K562 (cell line): ENCODE measurements at regions not wholly inside any gene's neighbourhood (a gene's known extent, or its start where the extent isn't known, plus 50 kb on each side); places are given as distances from the start of the nearest gene placed in this dataset.

Experiments used
- ATAC-seq: fragments of 200-7000 bp; cut with Tn5 transposase; 3 replicates; pipeline ENCODE4 v1.9.1; 2020; ENCODE audit warnings: moderate library complexity
- BruUV-seq: library from RNA; stranded (reverse); fragments of 400-500 nt; replicated peaks from 2 replicates; lab custom pipeline; 2021; lab: Mats Ljungman, UMichigan
- CTCF ChIA-PET: fragments of 300-600 bp; formaldehyde crosslinking; extraction: SDS; loops from one replicate; lab custom pipeline; 2021; ENCODE audit warnings: low intra/inter-chr PET ratio; lab: Yijun Ruan, JAX
- POLR2A ChIA-PET: fragments of 300-600, 350-650 bp; sonication (Branson Sonifier 250); formaldehyde crosslinking; extraction: SDS; loops from one replicate; lab custom pipeline; 2021; ENCODE audit warnings: antibody characterized with exemption, inconsistent platforms; lab: Yijun Ruan, JAX
- DNase-seq, 4 experiments: peaks; one replicate each; pipeline versions ENCODE4 v3.0.0 to v3.0.0-alpha.2; 2011 to 2018; ENCODE audit warnings: low spot score in 3 of 4, mixed read lengths in 3 of 4; ENCODE audit errors: extremely low read depth in 1 of 4
- FAIRE-seq: peaks from 2 replicates; lab custom pipeline; 2011; peaks lifted over from hg19 to GRCh38; lab: Jason Lieb, UNC
- H2AFZ ChIP-seq: 2 replicates; pipeline ENCODE4 v1.6.0; 2011; ENCODE audit warnings: low read depth, low read length, control low read depth, inconsistent platforms
- H3K27ac ChIP-seq: fragments of 200-600 bp; 3 replicates; pipeline ENCODE4 v1.8.0; 2011; ENCODE audit warnings: low read depth, mild to moderate bottlenecking, control low read depth, inconsistent platforms, low read length, moderate library complexity, mixed read lengths; ENCODE audit errors: extremely low read depth
- H3K27me3 ChIP-seq, 2 experiments: fragments of 300-600 bp in 1 of 2; 2 replicates in 1 of 2; 3 replicates in 1 of 2; pipeline versions ENCODE4 v1.6.0 to v1.8.0; 2011; ENCODE audit warnings: inconsistent platforms in 2 of 2, low read length in 2 of 2, mild to moderate bottlenecking in 1 of 2, mixed read lengths in 1 of 2, moderate library complexity in 1 of 2; ENCODE audit not compliant: control insufficient read depth in 2 of 2, insufficient read depth in 2 of 2
- H3K36me3 ChIP-seq: fragments of 300-600 bp; 3 replicates; pipeline ENCODE4 v1.8.0; 2011; ENCODE audit warnings: mild to moderate bottlenecking, low read length, inconsistent platforms; ENCODE audit not compliant: control insufficient read depth, insufficient read depth
- H3K4me1 ChIP-seq, 2 experiments: fragments of 200-600 bp in 1 of 2; replicated peaks in 1 of 2; 2 replicates in 1 of 2; 3 replicates in 1 of 2; pipeline versions ENCODE4 v1.5.1 to v1.8.0; 2011; ENCODE audit warnings: inconsistent platforms in 2 of 2, low read length in 2 of 2, mild to moderate bottlenecking in 1 of 2, mixed read lengths in 1 of 2, moderate library complexity in 1 of 2; ENCODE audit not compliant: control insufficient read depth in 2 of 2, insufficient read depth in 2 of 2
- H3K4me2 ChIP-seq: 2 replicates; pipeline ENCODE4 v1.6.1; 2011; ENCODE audit warnings: low read length, control low read depth, inconsistent platforms, mixed read lengths; ENCODE audit not compliant: insufficient read depth
- H3K4me3 ChIP-seq: fragments of 200-600 bp; sonication (generic), shearing (Covaris generic); 2 replicates; pipeline ENCODE4 v1.5.1; 2016; ENCODE audit warnings: control low read depth, inconsistent platforms
- H3K79me2 ChIP-seq: fragments of 200-600 bp; 3 replicates; pipeline ENCODE4 v1.8.0; 2011; ENCODE audit warnings: low read length, inconsistent platforms; ENCODE audit not compliant: control insufficient read depth, insufficient read depth
- H3K9ac ChIP-seq, 2 experiments: 2 replicates each; pipeline versions ENCODE4 v1.6.0 to v1.6.1; 2011; ENCODE audit warnings: low read depth in 2 of 2, low read length in 2 of 2, control low read depth in 1 of 2, inconsistent platforms in 1 of 2, mild to moderate bottlenecking in 1 of 2, mixed read lengths in 1 of 2; ENCODE audit not compliant: insufficient read depth in 1 of 2
- H3K9me1 ChIP-seq: one replicate; pipeline ENCODE4 v1.6.0; 2011; ENCODE audit warnings: inconsistent platforms, mild to moderate bottlenecking, low read length, moderate library complexity; ENCODE audit not compliant: control insufficient read depth, insufficient read depth
- H3K9me3 ChIP-seq: replicated peaks from 2 replicates; pipeline ENCODE4 v1.5.1; 2011; ENCODE audit warnings: low read depth, low read length, inconsistent platforms; ENCODE audit not compliant: control insufficient read depth, insufficient read depth
- H4K20me1 ChIP-seq: replicated peaks from 2 replicates; pipeline ENCODE4 v1.6.1; 2011; ENCODE audit warnings: low read length, inconsistent platforms, mixed read lengths; ENCODE audit not compliant: control insufficient read depth, insufficient read depth
- ARID4B ChIP-seq: sonication (generic); formaldehyde crosslinking; IDR thresholded peaks from 2 replicates; pipeline ENCODE4 v1.8.0; 2022; ENCODE audit warnings: mild to moderate bottlenecking, missing genetic modification reagents
- EP300 ChIP-seq: IDR thresholded peaks from 2 replicates; pipeline ENCODE4 v1.6.1; 2012; ENCODE audit warnings: low read length, improper control_type of control experiment
- FOS ChIP-seq: IDR thresholded peaks from 3 replicates; pipeline ENCODE4 v1.6.1; 2011; ENCODE audit not compliant: insufficient read length; ENCODE audit errors: extremely low read depth
- HNRNPLL ChIP-seq: fragments of 200-400 bp; formaldehyde crosslinking; IDR thresholded peaks from 2 replicates; pipeline ENCODE4 v1.6.1; 2017; ENCODE audit warnings: low read length, low read depth, mild to moderate bottlenecking; ENCODE audit not compliant: poor library complexity, severe bottlenecking
- PTBP1 ChIP-seq: fragments of 200-400 bp; formaldehyde crosslinking; IDR thresholded peaks from 2 replicates; pipeline ENCODE4 v1.6.1; 2017; ENCODE audit warnings: low read depth, low read length
- RFX7 ChIP-seq: fragments of 250-450 bp; sonication (Bioruptor Pico); IDR thresholded peaks from 2 replicates; pipeline ENCODE4 v1.5.1; 2021; ENCODE audit warnings: mild to moderate bottlenecking
- RNF2 ChIP-seq: sonication (generic); IDR thresholded peaks from 2 replicates; pipeline ENCODE4 v1.6.1; 2016
- TOE1 ChIP-seq, 2 experiments: fragments of 450-650 bp in 1 of 2; sonication (generic) in 1 of 2; formaldehyde crosslinking in 1 of 2; IDR thresholded peaks; 2 replicates each; pipeline versions ENCODE4 v1.7.1 to v1.8.0; 2016 to 2022; ENCODE audit warnings: borderline replicate concordance in 2 of 2, mild to moderate bottlenecking in 2 of 2, antibody characterized with exemption in 1 of 2, inconsistent platforms in 1 of 2, low read depth in 1 of 2, missing genetic modification reagents in 1 of 2, moderate library complexity in 1 of 2
- YY1 ChIP-seq, 3 experiments: IDR thresholded peaks; 2 replicates each; pipeline ENCODE4 v1.6.1; 2011; ENCODE audit warnings: low read length in 2 of 3, mild to moderate bottlenecking in 2 of 3, moderate library complexity in 2 of 3, borderline replicate concordance in 1 of 3, control low read depth in 1 of 3, low read depth in 1 of 3; ENCODE audit not compliant: insufficient read depth in 3 of 3, insufficient replicate concordance in 2 of 3, control insufficient read depth in 1 of 3, insufficient read length in 1 of 3; ENCODE audit errors: extremely low read depth in 1 of 3
- ZNF134 ChIP-seq: fragments of 250-450 bp; sonication (Bioruptor Pico); conservative IDR thresholded peaks from 2 replicates; pipeline ENCODE4 v1.4.0; 2020
- ZNF609 ChIP-seq: sonication (generic); formaldehyde crosslinking; IDR thresholded peaks from 2 replicates; pipeline ENCODE4 v1.8.1; 2023; ENCODE audit warnings: missing genetic modification reagents, mild to moderate bottlenecking, borderline replicate concordance
- ZNF699 ChIP-seq: fragments of 250-450 bp; sonication (Bioruptor Pico); IDR thresholded peaks from 2 replicates; pipeline ENCODE4 v1.8.0; 2021; ENCODE audit warnings: mild to moderate bottlenecking, moderate library complexity; ENCODE audit not compliant: insufficient replicate concordance
- WGBS: fragments of 100-300 bp; shearing (Covaris generic); methylation state at CpG from one replicate; pipeline ENCODE4 v1.1.6; 2016; ENCODE audit warnings: low coverage, mixed read lengths; ENCODE audit not compliant: insufficient coverage; ENCODE audit errors: missing lambda C conversion rate; 5-methylcytosine and 5-hydroxymethylcytosine counted together
- in situ Hi-C: fragments of 300-500 bp; cut with MboI; formaldehyde crosslinking; loops from 4 replicates; pipeline ENCODE4 v1.15.0; 2018; ENCODE audit warnings: inconsistent platforms, mixed read lengths
- intact Hi-C: fragments of 100-400 bp; cut with micrococcal nuclease; formaldehyde crosslinking; loops from 2 replicates; pipeline ENCODE4 v1.14.2; 2022

- TF ChIP-seq ARID4B (CRISPR knock-in tag) (no peak), HNRNPLL (no peak), EP300 (no peak), RFX7 (CRISPR knock-in tag) (no peak), ZNF134 (CRISPR knock-in tag) (no peak)
These were observed 199.3 kb downstream of the KIF18A start (continued) for GRCh38 chr11:27908621-27909020.

GRCh38 chr11:27907530-27907929 lies 200.4 kb downstream of the KIF18A start:
- ATAC-seq = no peak
- Histone ChIP-seq H3K27me3 (no peaks in the 10 kb centered on the region), H3K36me3 (no peaks in the 10 kb centered on the region), H4K20me1 (no peaks in the 10 kb centered on the region), H3K4me1 (no peaks in the 10 kb centered on the region), H3K79me2 (no peaks in the 10 kb centered on the region), H3K4me3 (no peak overlapping the region), H3K9me3 (no peaks in the 10 kb centered on the region), H2AFZ (no peak overlapping the region), H3K9ac (no peak overlapping the region), H3K27ac (no peak overlapping the region), H3K9me1 (no peaks in the 10 kb centered on the region), H3K4me2 (no peak overlapping the region)
- in situ Hi-C loops = no loop called here
- BruUV-seq = no TSS peak
- ChIA-PET CTCF (no interaction called here), POLR2A (interaction anchor here (0.6 kb wide), 1 partner anchor 165 kb away, joined by 3 read pairs; no protein-coding TSS in a partner anchor)
- no peak for FAIRE-seq
- no peak for DNase-seq
- 0% methylated on average over 2 of the region's 2 CpGs for WGBS
- intact Hi-C loops = no loop called here
- TF ChIP-seq ZNF699 (CRISPR knock-in tag) = no peak
- TF ChIP-seq ZNF609 (CRISPR knock-in tag) = no peak
- TF ChIP-seq PTBP1 = no peak
- no peak for TF ChIP-seq YY1 (IDR thresholded peaks at IDR 0.05; ENCODE audit: borderline replicate concordance in 1 of 3, control insufficient read depth in 1 of 3, extremely low read depth in 1 of 3, insufficient read depth in 3 of 3, insufficient read length in 1 of 3, insufficient replicate concordance in 2 of 3, low read depth in 1 of 3, low read length in 2 of 3)
- TF ChIP-seq FOS = no peak
- no peak for TF ChIP-seq RNF2
- no peak for TF ChIP-seq TOE1 (IDR thresholded peaks at IDR 0.05; ENCODE audit: borderline replicate concordance)
- TF ChIP-seq TOE1 (CRISPR knock-in tag; IDR thresholded peaks at IDR 0.05; ENCODE audit: borderline replicate concordance, low read depth) = no peak
